Stimulated activated CD8-positive, alpha-beta memory T cell treated with anti-CD3 and anti-CD28 coated beads, Interleukin-12 subunit alpha, Interleukin-12 subunit beta, amount 100 ng/mL, for 4 hours (primary cell): ENCODE measurements at regions not wholly inside any gene's neighbourhood (a gene's known extent, or its start where the extent isn't known, plus 50 kb on each side); places are given as distances from the start of the nearest gene placed in this dataset.

Source experiments
- DNase-seq: peaks from one replicate; pipeline ENCODE4 v3.0.0-alpha.2; 2020; ENCODE audit warnings: low read depth

DNA sequence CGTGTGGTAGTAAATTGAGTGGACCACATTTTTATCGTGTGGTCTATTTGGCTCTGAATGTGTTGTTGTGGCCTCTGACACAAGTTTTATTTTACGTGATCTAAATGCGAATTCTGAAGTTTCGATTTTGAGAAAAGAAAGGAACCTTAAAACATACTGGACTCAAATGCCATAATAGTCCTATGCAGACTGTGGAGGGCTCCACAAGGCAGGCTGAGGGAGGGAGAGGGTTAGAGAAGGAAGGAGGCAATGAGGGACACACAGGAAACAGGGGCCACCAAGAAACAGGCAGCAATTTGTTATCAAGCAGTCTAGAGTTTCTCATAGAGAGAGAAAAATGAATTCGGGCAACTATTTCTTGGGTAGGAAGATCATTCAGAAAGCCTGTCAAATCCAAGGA, 110.4 kb upstream of the SEMA6A start:
- DNase-seq = no peak

DNA sequence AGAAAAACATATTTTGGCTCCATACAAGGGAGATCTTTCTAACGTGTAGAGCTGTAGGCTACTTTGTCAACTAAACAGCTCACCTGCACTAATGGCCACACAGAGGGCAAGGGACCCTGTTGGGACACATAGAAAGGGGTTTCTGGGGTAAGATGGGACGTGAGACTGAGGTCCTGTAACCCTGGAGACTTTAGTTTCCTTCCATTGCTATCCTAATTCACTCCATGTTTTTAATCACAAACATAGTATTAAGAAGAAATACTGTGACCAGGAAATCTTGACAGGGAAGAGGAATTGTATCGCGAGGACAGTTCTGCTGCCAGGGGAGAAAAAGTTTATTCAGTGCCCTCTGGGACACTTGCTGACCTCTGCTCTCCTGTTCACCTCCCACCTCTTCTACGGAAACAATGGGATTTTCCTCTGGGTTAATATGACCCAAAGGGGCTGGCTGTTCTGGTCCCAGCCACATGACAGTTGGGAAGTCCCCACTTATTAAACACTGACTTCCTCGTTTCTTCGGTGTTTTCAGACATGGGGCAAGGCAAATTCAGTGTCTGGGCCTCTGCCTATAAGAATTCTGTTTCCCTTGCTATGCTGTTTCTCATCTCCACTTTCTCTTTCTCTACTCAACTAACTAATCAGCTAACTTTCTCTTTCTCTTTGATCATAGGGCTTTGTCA, 106.9 kb upstream of the SEMA6A start:
- no peak for DNase-seq

DNA sequence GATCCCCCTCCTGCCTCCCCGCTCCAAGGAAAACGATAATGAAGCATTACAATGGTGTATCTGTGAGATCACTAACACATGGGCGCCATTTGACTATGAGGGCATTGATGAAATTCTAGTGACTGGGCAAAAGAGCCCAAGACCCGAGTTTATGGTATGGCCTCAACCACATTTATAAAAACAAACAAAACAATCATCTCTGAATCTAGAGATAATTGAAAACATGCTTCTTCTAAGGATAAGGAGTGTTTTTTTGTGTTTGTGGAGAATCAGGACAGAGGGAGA, 100.9 kb upstream of the SEMA6A start:
- no peak for DNase-seq

DNA sequence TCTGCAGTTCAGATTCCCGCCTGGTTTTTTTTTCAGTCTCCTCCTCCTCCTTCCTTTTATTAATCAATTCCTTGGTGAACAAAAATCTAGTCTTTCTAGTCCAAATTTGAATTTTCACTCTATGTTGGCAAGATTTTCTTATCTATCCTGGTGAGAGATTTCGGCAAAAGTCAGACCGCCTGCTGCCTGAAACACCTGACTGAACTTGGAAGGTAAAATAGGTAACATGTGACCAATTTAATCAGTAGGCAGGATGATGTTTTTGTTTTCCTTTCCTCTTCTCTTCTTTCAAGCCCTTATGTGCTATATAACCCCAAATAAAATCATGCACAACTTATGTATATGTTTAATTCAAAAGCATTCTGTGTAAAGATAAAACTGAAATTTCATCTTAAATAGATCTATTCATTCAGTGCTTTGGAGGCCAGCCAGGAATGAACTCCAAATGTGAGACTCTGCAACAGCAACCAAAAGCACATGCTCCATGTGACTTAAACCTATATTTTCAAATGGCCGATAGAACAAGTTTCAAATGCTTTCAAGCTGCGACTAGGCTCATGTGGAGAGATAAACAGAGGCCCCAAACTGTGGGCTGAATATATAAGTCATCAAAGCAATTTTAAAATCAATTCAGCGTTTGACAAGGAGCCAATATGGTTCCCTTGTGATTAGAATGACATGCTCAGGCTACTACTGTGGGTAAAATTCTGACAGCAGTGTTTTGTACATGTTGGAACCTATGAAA, 100.4 kb upstream of the SEMA6A start:
- no peak for DNase-seq

DNA sequence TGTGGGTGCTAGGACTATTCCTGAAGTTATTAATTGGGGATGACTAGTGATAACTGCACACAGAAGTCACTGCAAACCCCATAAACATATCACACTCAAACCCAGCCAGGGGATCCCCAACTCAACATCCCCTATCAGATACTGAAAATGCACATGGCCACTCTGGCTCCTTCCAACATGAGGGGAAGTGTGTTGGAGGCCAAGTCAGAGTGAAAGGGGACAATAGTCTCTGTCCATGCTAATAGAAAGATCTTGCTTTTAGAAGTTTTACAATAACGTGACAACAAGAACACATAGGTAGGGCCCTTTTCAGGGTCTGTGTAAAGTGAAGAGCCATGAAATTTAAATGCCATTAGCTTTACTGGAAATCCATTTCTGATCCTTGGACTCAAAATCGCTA, 98.8 kb upstream of the SEMA6A start:
- DNase-seq = no peak

DNA sequence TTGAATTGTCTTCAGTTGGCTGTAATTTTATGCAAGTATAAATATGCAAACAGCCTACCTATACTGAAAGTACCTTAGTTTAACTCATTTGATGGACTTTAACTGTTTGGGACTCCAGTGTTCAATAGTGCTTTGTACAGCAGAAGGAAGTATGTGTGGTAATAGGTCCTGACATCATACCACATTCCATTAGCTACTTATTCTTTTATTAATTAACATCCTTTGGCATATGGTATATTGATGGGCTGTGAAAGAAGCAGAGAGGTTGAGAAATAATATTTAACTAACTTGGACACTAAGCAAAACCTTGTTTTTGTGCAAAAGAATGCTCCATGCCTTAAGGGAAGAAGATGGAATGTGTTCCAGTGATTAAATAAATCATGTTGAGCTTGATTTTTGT, 97.6 kb upstream of the SEMA6A start:
- DNase-seq = no peak

DNA sequence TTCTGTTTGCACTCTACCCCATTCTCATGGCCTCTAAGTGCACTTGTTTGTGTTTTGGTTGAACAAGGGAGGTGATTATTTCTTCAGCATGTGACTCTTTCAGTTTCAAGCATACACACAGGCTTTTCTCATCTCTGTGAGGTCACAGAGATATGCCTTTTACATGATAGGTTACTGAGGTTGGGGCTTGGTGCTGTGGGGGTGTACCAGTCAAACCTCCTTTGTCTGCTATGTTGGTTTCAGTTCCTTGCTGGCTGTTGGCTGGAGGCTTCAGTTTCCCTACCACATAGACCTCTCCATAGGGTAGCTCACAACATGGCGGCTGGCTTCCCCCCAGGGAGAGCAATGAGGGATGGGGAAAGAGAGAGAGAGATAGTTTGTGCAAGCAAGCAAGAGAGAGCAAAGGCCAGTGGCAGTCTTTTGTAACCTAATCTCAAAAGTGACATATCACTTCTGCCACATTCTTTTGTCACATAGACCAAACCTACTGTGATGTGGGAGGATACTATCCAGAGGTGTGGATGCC, 96.7 kb upstream of the SEMA6A start:
- DNase-seq = no peak

DNA sequence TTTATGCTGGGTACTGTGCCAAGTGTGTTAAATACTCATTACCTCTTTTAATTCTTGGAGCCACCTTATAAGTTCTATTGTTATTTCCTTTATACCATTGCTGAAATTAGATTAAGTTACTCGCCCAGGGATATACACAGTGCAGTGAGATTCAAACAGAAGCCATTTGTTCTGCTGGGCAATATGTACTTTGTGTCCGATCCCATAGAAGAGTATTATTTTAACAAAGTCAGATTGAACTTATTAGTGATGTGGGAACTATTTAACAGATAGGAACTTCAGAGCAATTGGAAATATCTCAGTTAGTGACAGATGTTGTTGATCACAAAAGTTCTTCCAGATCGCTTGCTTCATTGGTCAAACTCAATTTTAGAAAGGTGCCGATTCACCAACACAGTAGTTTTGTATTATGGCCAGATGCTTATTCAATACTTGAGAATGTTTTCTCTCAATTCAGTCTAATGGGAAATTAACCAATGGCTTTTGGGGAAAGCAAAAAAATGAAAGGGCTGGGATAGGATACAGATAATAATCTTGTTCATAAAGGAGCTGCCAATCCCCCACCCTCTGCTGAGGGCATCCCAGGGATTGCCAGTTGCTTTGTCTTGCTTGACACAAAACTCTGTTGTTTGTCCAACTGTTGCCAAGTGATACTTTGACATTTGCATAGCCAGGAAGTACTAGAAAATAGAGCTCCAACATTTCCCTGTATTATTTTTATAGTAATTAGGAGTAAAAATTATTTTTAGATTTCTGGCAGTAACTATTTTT, 94.8 kb upstream of the SEMA6A start:
- DNase-seq = no peak

DNA sequence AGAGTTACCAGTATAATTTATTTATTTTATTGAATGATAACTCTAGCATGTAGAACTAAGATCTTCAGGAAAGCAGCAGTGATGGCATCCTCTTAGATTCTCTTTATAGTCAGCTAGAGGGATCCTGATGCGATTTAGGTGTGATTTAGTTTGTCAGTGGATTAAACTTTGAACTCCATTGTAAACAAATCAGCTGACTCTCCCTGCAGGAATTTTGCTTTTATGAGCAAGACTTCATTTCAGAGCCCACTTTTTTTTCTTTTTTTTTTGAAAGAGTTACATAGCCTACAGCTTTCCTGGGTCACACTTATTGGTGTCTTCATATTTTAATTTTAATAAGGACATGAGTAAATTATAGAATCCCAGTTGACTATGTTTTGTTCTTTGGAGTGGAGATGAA, 93.8 kb upstream of the SEMA6A start:
- DNase-seq = no peak

DNA sequence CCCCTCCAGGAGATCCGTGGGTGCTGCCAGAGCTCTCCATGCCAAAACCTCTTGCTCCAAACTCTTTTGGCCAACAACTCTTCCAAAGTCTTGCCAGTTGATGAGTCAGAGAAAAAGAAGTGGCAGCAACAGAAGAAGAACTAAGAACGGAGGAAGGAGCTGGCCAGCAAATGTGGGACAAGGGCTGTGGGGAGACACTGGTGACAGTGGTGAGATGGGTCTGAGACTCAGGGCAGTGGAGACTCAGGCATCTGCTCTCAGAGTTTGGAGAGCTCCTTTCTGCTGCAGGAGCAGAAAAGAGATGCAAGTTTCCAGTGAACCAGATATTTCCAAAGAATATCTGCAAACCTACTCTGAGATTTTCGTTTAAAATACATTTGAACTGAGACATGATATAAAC, 92.3 kb upstream of the SEMA6A start:
- DNase-seq = no peak

DNA sequence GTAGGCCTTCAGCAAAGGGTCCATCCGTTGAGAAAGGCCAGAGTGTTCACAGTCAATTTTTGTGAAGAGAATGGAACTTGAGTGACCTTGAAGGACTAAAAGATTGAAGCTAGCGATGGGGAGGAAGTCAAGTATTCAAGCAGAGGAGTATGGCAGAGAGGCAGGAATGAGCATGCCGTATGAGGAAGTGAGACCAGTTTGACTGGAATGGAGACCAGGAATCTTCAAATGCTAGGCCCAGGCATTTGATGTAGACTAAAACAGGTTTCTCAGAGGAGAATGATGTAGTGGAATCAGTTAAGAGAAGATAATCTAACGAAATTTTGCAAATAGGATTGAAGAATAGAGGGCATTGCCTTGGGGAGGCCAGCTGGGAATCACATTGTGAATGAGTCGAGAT, 90.4 kb upstream of the SEMA6A start:
- no peak for DNase-seq

DNA sequence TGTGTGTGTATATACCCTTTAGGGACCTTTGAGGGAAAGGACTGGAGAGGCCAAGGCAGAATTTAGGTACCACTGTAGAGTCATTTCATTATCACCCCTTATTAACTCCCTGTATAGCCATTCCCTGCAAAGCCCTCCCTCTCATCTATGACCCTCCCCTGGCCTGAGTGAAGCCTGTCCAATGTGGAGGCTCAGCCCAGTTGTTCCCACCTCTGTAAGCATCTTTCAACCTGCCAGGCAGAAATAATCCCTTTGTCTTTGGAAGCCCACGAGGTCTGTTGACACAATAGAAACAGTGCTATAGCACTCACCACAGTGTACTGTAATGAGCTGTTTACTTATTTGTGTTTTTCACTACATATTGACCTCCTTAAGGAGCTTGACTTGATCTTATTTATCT, 88.5 kb upstream of the SEMA6A start:
- DNase-seq = no peak

DNA sequence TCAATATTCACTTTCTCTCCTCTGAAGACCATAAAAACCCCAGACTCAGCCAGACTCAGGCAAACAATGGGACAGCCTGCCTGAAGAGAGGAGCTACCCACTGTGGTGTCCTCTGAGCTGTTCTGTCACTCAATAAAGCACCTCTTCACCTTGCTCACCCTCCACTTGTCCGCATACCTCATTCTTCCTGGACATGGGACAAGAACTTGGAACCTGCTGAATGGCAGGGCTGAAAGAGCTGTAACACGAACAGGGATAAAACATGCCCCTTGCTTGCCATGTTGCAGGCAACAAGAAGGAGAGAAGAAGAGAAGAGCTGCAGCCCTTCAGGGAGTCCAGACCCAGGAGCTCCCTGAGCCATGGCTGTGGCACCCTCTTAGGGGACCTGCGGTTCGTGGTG, 86.8 kb upstream of the SEMA6A start:
- no peak for DNase-seq

DNA sequence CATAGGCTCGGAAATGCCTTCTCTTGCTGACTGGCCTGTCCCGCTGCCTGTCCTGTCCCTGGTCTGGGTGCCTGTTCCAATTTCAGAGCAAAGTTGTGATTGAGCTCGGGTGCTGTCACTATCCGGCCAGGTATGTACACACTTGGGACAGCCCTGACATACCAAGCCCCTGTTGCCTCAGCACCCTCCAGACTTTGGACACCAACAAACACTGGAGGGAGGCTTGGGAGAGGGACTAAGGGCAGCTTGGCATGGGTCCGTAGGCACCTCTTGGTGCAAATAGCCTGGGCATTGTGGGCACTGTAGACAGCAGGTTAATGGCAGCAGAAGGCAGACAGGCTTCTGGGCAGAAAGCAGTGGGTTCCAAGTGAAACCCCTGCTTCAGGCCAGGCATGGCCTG, 86.3 kb upstream of the SEMA6A start:
- DNase-seq = no peak

DNA sequence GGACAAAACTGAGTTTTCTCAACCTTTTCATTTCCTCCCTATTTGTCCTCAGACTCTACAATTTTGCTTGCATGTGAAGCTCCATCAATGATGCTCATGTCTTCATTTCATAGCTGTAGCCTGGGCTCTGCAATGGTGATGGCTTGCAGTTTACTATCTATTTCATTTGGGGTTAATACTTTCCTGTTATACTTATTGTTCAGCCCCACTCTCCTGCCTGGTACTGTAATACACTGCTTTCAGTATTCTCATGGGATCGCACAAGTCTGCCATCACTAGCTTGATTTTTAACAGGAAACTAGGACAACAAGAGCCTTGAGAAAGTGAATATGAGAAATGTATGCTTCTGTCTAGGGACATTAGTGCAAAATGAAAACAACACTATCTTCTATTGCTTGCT, 84.2 kb upstream of the SEMA6A start:
- no peak for DNase-seq

DNA sequence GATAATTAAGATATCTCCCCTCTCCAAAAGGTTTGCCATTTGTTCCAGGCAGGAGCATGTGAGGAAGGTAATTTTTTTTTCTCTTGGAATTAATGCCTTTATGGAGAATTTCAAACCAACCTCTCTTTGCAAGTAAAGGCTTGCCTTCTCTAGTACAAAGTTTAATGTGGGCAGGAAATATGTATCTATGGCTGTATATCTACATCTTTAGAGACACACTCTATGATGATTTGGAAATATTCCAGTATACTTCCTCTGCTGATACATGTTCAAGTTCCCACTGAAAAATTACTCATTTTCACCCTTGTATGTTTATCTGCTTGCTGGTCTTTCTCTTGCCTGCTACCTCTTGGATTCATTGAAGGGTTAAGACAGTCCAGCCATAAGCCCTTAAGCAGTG, 83.5 kb upstream of the SEMA6A start:
- DNase-seq = no peak

DNA sequence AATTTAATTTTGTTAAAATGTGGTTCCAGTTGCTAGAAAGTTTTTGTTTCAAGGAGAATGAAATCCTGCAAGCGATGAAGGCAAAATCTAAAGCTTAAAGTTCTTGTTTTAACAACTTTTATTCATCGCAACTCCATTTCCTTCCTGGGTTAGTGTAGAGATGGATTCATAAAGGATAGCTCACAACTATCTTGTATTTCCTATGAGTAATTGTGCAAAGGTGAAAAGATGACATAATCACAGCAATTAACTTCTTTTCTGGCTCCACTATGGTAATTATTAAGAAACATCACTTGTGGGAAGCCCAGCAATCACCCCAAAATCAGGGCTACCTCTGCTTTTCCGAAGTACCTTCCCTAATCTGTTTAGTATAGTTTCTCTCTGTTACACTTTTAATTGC, 80.8 kb upstream of the SEMA6A start:
- DNase-seq = no peak

DNA sequence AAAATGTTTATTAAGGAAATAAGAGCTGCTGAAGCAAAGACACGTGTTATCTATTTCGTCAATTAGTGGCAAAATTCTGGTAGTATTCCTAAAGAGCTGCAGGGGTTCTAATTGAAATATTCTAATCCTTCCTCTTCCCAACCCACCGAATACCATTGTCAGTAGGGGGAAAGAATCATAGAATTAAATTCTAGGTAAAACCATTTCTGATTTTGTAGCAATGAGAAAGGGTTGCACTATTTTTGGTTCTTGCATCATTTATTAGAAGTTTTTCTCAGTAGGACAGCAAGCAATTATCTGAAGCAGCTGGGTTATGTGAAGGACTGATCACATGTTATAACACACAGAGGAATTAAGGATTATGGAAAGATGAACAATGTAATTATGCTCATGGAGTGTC, 80.3 kb upstream of the SEMA6A start:
- DNase-seq = no peak

DNA sequence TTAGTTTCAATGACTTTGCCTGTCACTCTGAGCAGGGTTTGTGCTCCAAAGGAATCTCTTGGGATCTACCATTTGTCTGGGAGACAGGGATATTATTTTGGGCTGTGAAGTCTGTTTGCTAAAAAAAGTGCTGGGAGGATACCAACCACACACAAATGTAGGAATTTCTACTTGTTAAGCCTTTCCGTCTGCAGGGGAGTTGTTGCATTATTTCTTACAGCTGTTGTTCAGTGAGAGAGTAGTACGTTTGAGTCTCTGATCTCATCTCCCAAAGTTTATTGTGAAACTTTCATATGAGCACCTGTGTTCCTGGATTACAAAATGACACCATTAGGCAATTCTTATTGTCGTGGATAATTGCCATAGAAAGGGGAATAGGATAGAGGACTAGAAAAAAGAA, 78.3 kb upstream of the SEMA6A start:
- no peak for DNase-seq

DNA sequence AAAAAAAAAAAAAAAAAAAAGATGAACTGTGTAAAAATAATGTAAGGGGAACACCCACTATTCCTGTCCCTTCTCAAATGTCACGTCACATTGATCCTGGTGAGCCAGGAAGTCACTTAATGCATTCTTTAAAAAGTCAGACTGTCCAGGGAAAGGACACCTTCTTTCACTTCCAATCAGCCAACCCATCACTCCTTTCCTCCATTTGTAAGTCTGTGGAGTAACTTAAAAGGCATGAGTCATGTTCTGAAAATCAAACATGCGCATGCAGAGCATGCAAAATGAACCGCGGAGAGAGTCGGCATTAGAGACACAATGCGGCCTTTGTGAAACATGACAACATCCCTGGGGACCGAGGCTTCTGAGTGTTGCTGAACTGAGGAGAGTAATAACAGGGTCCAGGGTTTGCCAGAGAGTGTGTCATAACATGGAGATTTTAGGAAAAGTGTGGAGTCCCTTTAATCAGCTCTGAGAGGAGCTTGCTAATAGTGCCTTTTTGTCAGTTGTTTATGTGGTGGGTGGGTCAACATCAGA, 77.6 kb upstream of the SEMA6A start:
- no peak for DNase-seq

DNA sequence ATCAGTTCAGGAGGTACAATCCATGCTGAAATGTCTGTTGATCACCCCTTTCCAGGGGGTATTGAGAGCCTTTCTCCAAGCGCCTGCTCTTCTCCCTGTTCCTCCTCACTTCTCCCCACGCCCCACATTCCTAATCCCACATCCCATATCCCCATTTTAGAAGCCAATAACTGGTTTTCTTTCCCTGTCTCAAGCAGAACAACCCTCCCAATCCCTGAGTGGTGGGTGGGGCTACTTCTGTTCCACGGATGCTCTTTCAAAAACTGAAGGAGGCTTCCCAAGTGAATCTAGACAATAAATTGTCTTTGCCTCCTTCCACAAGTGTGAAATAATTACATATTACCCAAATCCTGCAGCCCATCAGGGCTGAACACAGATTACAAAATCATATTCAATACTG, 77.0 kb upstream of the SEMA6A start:
- DNase-seq = no peak

DNA sequence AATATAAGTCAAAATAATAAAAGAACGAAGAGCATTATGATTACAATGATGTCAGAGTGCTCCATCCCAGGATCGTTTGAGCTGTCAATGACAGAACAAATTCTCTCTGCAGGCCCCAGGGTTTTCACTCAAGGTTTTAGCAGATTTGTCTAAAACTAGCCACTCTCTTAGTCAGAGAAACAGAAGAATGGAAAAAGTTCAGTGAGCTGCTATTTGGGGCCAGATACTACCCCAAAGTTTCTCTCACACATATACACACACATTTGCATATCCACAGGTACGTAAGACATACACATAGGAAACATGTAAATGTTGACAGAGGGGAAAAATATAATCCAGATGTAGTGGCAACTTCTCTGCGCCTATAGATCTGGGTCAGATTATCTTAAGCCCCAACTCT, 76.3 kb upstream of the SEMA6A start:
- DNase-seq = no peak

DNA sequence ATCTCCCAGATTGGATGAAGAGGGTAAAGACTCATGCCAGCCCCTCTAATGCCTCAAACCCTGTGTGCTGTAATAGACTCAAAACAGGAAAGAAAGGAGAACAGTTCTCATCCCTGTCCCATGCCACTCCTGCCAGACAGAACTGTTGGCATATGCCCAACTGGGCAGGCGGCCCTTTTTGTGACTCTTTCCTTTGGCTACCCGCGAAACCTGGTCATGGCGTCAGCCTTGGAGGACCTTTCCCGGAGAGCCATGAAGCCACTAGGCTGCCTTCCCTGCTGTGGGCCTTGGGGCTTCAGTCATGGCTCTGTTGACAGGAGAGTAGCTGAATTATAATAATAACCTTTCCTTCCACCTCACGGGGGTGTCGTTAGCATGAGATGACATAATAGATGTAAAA, 75.9 kb upstream of the SEMA6A start:
- no peak for DNase-seq
